Cardiac fibroblast (primary cell): ENCODE measurements at regions not wholly inside any gene's neighbourhood (a gene's known extent, or its start where the extent isn't known, plus 50 kb on each side); places are given as distances from the start of the nearest gene placed in this dataset.

Experiments used
- DNase-seq, 2 donors: peaks; one replicate each; pipeline versions ENCODE4 v3.0.0 to v3.0.0-alpha.2; 2010; ENCODE audit warnings: low read depth in 2 of 2
- H3K4me3 ChIP-seq, 2 donors: replicated peaks in 1 of 2; 1 replicate in 1 of 2; 2 replicates in 1 of 2; pipeline ENCODE4 v1.5.1; 2011; ENCODE audit warnings: low read depth in 2 of 2, low read length in 2 of 2, mild to moderate bottlenecking in 2 of 2, moderate library complexity in 1 of 2
- CTCF ChIP-seq: IDR thresholded peaks from one replicate; pipeline ENCODE4 v1.5.1; 2011; ENCODE audit warnings: low read depth, mild to moderate bottlenecking, low read length, inconsistent platforms

- DNase-seq, result no peak
- TF ChIP-seq CTCF, result no peak
Measured at GRCh38 chr7:35556515-35557471, 138.1 kb downstream of the HERPUD2 start.

GRCh38 chr7:35555934-35556333 lies 139.0 kb downstream of the HERPUD2 start:
- no peak for TF ChIP-seq CTCF
- DNase-seq, result peak in 1 of 2 donors; percentile 27
- H3K4me3 ChIP-seq, result no peak overlapping the region

More at GRCh38 chr7:35556515-35557471, 138.1 kb downstream of the HERPUD2 start:
- no peak overlapping the region for H3K4me3 ChIP-seq

GRCh38 chr7:35555386-35555785 lies 139.5 kb downstream of the HERPUD2 start:
- no peak overlapping the region for H3K4me3 ChIP-seq
- no peak for TF ChIP-seq CTCF
- no peak for DNase-seq

GRCh38 chr7:35553519-35553918 lies 141.4 kb downstream of the HERPUD2 start:
- H3K4me3 ChIP-seq, result no peak overlapping the region
- no peak for TF ChIP-seq CTCF

GRCh38 chr7:35552691-35553090 lies 142.2 kb downstream of the HERPUD2 start:
- no peak for DNase-seq
- H3K4me3 ChIP-seq, result no peak overlapping the region
- no peak for TF ChIP-seq CTCF

More at GRCh38 chr7:35553519-35553918, 141.4 kb downstream of the HERPUD2 start:
- peak in 1 of 2 donors; percentile 19 for DNase-seq

- TF ChIP-seq CTCF, result no peak
- DNase-seq, result no peak
- no peak overlapping the region for H3K4me3 ChIP-seq
Measured at GRCh38 chr7:35551321-35552081, 143.4 kb downstream of the HERPUD2 start.
